Thymus (tissue), 11 donors: ENCODE measurements at regions not wholly inside any gene's neighbourhood (a gene's known extent, or its start where the extent isn't known, plus 50 kb on each side); places are given as distances from the start of the nearest gene placed in this dataset.

Source experiments
- DNase-seq, 9 donors: peaks; one replicate each; pipeline ENCODE4 v3.0.0-alpha.2; 2013; ENCODE audit warnings: low spot score in 9 of 9, low read depth in 6 of 9, missing footprints in 1 of 9
- H3K27ac ChIP-seq, 2 donors: one replicate each; pipeline ENCODE4 v1.5.1; 2013; ENCODE audit warnings: control low read depth in 1 of 2, low read depth in 1 of 2, low read length in 1 of 2, mild to moderate bottlenecking in 1 of 2, moderate library complexity in 1 of 2
- H3K27me3 ChIP-seq, 2 donors: one replicate each; pipeline ENCODE4 v1.5.1; 2013; ENCODE audit warnings: low read length in 1 of 2; ENCODE audit not compliant: control insufficient read depth in 2 of 2, insufficient read depth in 1 of 2
- H3K36me3 ChIP-seq, 2 donors: one replicate each; pipeline ENCODE4 v1.5.1; 2013; ENCODE audit warnings: low read length in 1 of 2, mild to moderate bottlenecking in 1 of 2, moderate library complexity in 1 of 2; ENCODE audit not compliant: control insufficient read depth in 2 of 2, insufficient read depth in 2 of 2
- H3K4me1 ChIP-seq, 2 donors: one replicate each; pipeline ENCODE4 v1.5.1; 2013; ENCODE audit warnings: low read length in 2 of 2; ENCODE audit not compliant: control insufficient read depth in 2 of 2, insufficient read depth in 2 of 2
- H3K4me3 ChIP-seq, 2 donors: one replicate each; pipeline ENCODE4 v1.5.1; 2013; ENCODE audit warnings: low read length in 2 of 2, control low read depth in 1 of 2, mild to moderate bottlenecking in 1 of 2
- H3K9me3 ChIP-seq, 2 donors: one replicate each; pipeline ENCODE4 v1.5.1; 2013; ENCODE audit warnings: low read length in 1 of 2, mild to moderate bottlenecking in 1 of 2; ENCODE audit not compliant: control insufficient read depth in 2 of 2, insufficient read depth in 1 of 2
- WGBS: extraction: QIAGEN DNeasy Blood & Tissue Kit; methylation state at CpG from one replicate; pipeline ENCODE4 v1.1.7; 2013; 5-methylcytosine and 5-hydroxymethylcytosine counted together
- donor health status: healthy.

DNA sequence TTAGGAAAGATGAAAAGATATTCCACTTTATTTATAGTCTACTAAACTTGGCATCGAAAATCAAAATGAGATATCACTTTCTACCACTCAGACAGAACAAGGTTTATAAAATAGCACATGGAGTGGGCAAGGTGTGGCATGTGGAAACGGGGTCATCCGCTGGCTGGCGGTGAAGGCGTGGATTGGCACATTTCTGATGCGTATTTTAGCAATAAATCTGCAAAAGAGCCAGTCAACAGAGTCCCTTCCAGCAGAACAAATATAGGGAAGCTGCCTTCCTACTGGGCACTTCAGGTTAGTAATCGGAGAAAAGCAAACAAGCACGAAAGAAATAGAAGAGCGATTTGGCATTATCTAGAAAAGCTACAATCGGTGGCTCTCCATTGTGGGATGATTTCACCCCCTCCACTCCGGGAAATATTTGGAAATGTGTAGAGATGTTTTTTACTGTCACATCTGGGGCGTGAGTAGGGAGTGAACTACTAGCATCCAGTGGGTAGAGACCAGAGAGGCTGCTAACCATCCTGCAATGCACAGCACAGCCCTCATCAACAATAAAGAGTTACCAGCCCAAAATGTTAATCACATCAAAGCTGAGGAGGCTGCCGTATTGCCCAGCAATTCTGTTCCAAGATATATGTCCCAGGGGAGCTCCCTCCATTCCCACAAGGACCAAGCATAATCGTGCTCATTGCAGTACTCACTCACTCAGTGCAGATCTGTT lies 116.1 kb upstream of the PEG3 start:
- no peak for DNase-seq
- no peaks in the 10 kb centered on the region for H3K4me1 ChIP-seq
- no peak overlapping the region for H3K27ac ChIP-seq
- no peaks in the 10 kb centered on the region for H3K27me3 ChIP-seq
- H3K4me3 ChIP-seq: no peak overlapping the region
- WGBS: 93% methylated on average over 14 of the region's 14 CpGs
- H3K9me3 ChIP-seq: peaks cover 11 to 14% of the 10 kb centered on the region in 2 donors
- no peaks in the 10 kb centered on the region for H3K36me3 ChIP-seq

DNA sequence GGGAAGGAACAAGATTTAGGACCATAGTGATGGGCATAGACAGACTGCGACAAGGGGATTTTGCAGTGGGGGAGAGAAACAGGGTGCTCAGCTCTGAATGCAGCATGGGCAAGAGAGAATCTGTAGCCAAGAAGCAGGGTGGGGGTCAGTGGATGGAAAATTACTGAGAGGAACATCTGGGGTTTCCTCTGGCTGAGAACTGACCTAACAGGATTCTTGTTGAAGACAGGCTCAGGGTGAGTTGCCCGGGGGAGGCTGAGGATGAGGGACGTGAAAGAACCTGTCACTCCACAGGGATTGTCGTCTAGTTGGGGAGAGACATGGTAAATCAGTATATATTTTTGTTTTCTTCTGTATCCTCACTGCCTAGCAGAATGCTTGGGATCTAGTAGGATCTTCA lies 118.7 kb upstream of the PEG3 start:
- Histone ChIP-seq H3K27ac (no peak overlapping the region), H3K27me3 (no peaks in the 10 kb centered on the region), H3K9me3 (peaks cover 11 to 13% of the 10 kb centered on the region in 2 donors), H3K4me1 (no peaks in the 10 kb centered on the region), H3K4me3 (no peak overlapping the region), H3K36me3 (no peaks in the 10 kb centered on the region)
- 57% methylated on average over 4 of the region's 4 CpGs for WGBS
- DNase-seq: no peak

DNA sequence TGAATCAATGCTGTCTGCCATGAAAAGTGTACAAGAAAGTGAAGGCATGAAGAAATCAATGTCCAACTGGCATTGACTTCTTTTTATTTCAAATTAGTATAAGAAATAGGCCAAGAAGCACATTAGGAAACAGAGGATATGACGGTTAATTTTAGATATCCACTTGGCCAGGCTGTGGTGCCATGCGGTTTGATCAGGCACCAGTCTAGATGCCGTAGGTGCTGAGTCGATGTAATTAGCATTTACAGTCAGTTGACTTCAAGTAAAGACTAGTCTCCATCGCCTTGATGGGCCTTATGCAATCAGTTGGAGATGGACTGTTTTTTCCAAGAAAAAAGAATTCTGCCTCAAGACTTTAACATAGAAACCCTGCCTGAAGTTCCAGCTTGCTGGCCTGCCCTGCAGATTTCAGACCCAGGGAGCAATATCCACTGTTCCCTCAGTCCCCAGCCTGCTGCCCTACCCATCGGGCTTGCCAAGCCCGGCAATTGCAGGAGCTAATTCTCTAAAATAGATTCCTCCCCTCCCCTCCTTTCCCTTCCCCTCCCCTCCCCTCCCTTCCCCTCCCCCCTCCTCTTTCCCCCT lies 120.5 kb upstream of the PEG3 start:
- no peaks in the 10 kb centered on the region for H3K4me1 ChIP-seq
- H3K36me3 ChIP-seq: no peaks in the 10 kb centered on the region
- DNase-seq: no peak
- H3K9me3 ChIP-seq: peaks cover 2 to 11% of the 10 kb centered on the region in 2 donors
- no peak overlapping the region for H3K4me3 ChIP-seq
- 83% methylated on average over 7 of the region's 7 CpGs for WGBS
- no peak overlapping the region for H3K27ac ChIP-seq
- no peaks in the 10 kb centered on the region for H3K27me3 ChIP-seq

DNA sequence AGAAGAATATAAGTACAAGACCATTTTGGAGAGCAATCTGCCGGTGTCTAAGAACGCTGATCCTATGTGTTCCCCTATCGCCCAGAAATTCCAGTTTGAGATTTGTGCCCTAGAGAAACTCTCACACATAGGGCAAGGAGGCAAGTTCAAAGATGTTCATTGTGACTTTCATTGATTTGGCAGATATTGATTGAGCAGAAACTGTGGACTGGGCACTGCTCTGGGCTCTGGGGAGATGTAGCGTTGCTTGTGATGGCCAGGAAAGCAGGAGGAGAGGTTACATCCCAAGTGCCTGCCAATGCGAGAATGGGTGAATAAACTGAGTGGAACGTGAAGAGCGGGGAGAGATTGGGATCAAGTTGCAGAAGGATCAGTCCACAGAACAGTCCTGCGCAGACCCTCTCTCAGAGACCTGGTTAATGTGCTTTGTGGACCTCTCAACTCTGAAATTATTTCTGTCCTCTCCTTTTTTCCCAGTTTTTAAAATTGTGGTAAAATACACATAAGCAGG lies 123.9 kb upstream of the PEG3 start:
- Histone ChIP-seq H3K36me3 (no peaks in the 10 kb centered on the region), H3K4me1 (no peaks in the 10 kb centered on the region), H3K4me3 (no peak overlapping the region), H3K27me3 (no peaks in the 10 kb centered on the region), H3K27ac (no peak overlapping the region), H3K9me3 (peaks cover 7 to 8% of the 10 kb centered on the region in 2 donors)
- 89% methylated on average over 8 of the region's 8 CpGs for WGBS
- no peak for DNase-seq

DNA sequence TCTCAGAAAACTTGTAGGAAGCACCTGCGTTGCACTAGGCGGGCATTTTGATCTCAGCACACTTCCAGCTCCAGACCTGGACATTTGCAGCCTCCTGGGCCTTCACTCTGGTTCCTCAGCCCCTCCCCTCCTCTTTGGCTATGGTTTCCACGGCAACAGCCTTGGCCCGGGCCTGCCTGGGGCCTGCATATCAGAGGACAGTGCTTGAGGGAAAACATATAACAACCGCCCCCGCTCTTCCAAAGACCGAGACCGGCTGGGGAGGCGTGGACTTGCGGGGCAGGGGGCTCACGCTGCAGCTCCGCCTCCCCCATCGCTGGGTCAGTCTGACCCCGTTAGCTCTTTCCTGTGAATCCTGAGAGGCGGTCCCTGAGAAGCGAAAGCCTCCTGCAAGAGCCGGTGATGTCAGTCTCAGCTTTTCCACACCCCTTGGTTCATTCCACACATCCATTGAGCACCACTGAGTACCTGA lies 125.7 kb upstream of the PEG3 start:
- Histone ChIP-seq H3K36me3 (no peaks in the 10 kb centered on the region), H3K27ac (no peak overlapping the region), H3K4me1 (no peaks in the 10 kb centered on the region), H3K4me3 (no peak overlapping the region), H3K27me3 (no peaks in the 10 kb centered on the region), H3K9me3 (peaks cover 7 to 8% of the 10 kb centered on the region in 2 donors)
- WGBS: 35% methylated on average over 17 of the region's 17 CpGs
- DNase-seq: no peak

DNA sequence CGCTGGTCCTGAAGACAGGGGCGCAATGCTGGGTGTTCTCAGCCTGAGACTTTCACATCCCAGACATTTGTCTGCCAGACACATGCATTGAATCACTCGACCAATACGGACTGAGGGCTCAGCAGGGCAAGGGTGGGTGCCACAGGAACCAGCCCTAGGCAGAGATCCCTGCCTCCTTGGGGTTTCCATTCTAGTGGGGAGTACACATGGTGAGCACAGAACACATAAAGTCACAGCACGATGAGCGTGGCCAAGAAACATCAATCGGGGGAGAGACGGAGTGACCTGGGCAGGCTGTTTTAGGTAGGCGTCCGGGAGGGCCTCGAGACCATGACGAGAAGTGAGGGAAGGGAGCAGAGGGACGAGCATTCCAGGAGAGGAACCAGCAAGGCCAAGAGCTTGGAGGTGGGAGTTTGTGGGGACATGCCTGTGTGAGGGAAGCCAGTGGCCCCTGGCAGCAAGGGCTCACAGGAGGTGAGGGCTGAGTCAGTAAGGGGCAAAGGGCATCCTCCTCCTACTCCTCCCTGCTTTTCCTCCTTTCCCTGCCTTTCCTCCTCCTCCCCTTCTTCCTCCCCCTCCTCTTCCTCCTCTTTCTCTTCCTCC lies 126.3 kb upstream of the PEG3 start:
- H3K27me3 ChIP-seq: no peaks in the 10 kb centered on the region
- H3K36me3 ChIP-seq: no peaks in the 10 kb centered on the region
- peaks cover 8 to 9% of the 10 kb centered on the region in 2 donors for H3K9me3 ChIP-seq
- H3K4me1 ChIP-seq: no peaks in the 10 kb centered on the region
- no peak overlapping the region for H3K27ac ChIP-seq
- no peak for DNase-seq
- no peak overlapping the region for H3K4me3 ChIP-seq
- WGBS: 83% methylated on average over 13 of the region's 13 CpGs

DNA sequence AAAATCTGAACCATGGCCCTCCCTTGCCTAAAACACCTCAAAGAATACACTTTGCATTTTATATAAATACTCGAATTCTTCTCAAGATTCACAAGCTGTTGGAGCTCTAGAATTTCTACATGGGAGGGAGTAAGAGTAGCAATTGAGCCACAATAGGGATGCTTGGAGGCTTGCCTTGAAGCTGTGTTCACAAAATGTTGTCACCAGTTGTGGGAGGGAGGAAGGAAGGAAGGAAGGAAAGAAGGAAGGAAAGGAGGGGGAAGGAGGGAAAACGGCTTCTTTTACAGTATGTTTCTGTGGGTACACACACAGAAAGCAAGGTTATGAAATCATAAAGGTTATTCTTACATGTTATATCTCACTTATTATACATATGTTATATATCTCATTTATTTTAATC lies 128.6 kb upstream of the PEG3 start:
- 44% methylated on average over 2 of the region's 2 CpGs for WGBS
- Histone ChIP-seq H3K27ac (no peak overlapping the region), H3K36me3 (no peaks in the 10 kb centered on the region), H3K27me3 (no peaks in the 10 kb centered on the region), H3K4me3 (no peak overlapping the region), H3K9me3 (peaks cover 7 to 12% of the 10 kb centered on the region in 2 donors), H3K4me1 (no peaks in the 10 kb centered on the region)
- DNase-seq: no peak

DNA sequence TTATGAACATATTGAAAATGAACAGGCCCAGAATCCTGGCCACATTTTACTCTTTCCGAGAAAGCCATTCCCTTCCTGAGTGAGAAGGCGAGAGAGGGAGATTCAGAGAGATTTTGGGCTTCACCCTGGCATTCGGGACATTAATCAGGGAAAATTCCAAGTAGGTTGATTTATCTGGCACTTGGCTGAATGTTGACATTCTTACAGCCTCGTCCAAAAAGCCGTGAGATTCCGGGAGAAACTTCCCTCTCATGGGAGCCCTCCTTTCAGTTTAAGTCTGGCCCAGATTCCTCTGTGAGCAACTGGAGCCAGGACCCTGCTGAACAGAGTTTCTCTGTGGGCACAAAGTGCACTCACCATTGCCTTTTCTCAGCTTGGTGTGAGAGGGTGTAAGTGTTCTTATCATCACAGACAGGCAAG lies 129.2 kb upstream of the PEG3 start:
- Histone ChIP-seq H3K27me3 (no peaks in the 10 kb centered on the region), H3K4me3 (no peak overlapping the region), H3K27ac (no peak overlapping the region), H3K9me3 (peaks cover 6 to 12% of the 10 kb centered on the region in 2 donors), H3K36me3 (no peaks in the 10 kb centered on the region), H3K4me1 (no peaks in the 10 kb centered on the region)
- WGBS: 38% methylated on average over 6 of the region's 6 CpGs
- no peak for DNase-seq

DNA sequence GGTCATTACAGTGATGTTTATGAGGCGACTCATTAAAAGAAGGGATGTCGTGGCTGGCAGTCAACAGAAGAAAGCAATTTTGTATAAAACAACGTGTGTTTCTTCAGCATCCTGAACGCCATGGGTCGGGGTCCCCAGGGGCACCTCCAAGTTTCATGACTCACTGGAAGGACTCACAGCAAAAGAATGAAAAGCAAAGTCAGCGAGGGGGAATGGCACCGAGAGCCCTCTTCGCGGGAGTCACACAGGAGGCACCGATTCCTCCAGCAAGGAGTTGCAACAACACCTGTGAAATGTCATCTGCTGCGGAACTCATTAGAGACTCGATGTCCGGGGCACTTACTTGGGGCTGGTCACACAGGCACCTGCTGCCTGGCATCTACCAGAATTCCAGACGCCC lies 130.7 kb upstream of the PEG3 start:
- no peak overlapping the region for H3K4me3 ChIP-seq

More for the DNA sequence above, 130.7 kb upstream of the PEG3 start:
- no peak for DNase-seq
- Histone ChIP-seq H3K9me3 (peaks cover 3 to 8% of the 10 kb centered on the region in 2 donors), H3K27ac (no peak overlapping the region), H3K36me3 (no peaks in the 10 kb centered on the region), H3K4me1 (no peaks in the 10 kb centered on the region), H3K27me3 (no peaks in the 10 kb centered on the region)
- 86% methylated on average over 14 of the region's 14 CpGs for WGBS
